Keratinocyte (primary cell): ENCODE measurements at regions not wholly inside any gene's neighbourhood (a gene's known extent, or its start where the extent isn't known, plus 50 kb on each side); places are given as distances from the start of the nearest gene placed in this dataset.
A peak's percentile ranks its signal among the peaks of the same experiment; 100 is the strongest.
"Not testable (repeated sequence)": the region's sequence is repeated elsewhere in the genome, so short reads cannot be mapped to it uniquely, and the experiment has no call there.

Experiments
- DNase-seq: peaks from one replicate; pipeline ENCODE4 v3.0.0-alpha.2; 2011; ENCODE audit warnings: low read depth, missing footprints, low spot score
- FAIRE-seq: peaks from 2 replicates; lab custom pipeline; 2011; peaks lifted over from hg19 to GRCh38; lab: Jason Lieb, UNC
- H2AFZ ChIP-seq: 2 replicates; pipeline ENCODE4 v1.6.0; 2012; ENCODE audit warnings: low read length, control low read depth, inconsistent platforms; ENCODE audit not compliant: control insufficient read depth
- H3K27ac ChIP-seq: 2 replicates; pipeline ENCODE4 v1.5.1; 2011; ENCODE audit warnings: low read length; ENCODE audit not compliant: control insufficient read depth, insufficient read depth
- H3K27me3 ChIP-seq: 3 replicates; pipeline ENCODE4 v1.6.0; 2011; ENCODE audit warnings: low read length; ENCODE audit not compliant: control insufficient read depth, insufficient read depth; ENCODE audit errors: extremely low read depth
- H3K36me3 ChIP-seq, 2 experiments: 2 replicates in 1 of 2; 3 replicates in 1 of 2; pipeline ENCODE4 v1.5.1; 2011; ENCODE audit warnings: low read length in 2 of 2, mild to moderate bottlenecking in 1 of 2; ENCODE audit not compliant: control insufficient read depth in 2 of 2, insufficient read depth in 2 of 2; ENCODE audit errors: extremely low read depth in 1 of 2
- H3K4me1 ChIP-seq: 3 replicates; pipeline ENCODE4 v1.5.1; 2011; ENCODE audit warnings: low read length; ENCODE audit not compliant: control insufficient read depth, insufficient read depth; ENCODE audit errors: extremely low read depth
- H3K4me2 ChIP-seq: 3 replicates; pipeline ENCODE4 v1.6.0; 2011; ENCODE audit warnings: low read depth, low read length; ENCODE audit not compliant: control insufficient read depth, insufficient read depth; ENCODE audit errors: extremely low read depth
- H3K4me3 ChIP-seq, 3 experiments: fragments of 200-600 bp in 1 of 3; sonication (generic) in 1 of 3; 2 replicates in 2 of 3; 3 replicates in 1 of 3; pipeline ENCODE4 v1.5.1; 2011 to 2016; ENCODE audit warnings: low read length in 3 of 3, mild to moderate bottlenecking in 3 of 3, control low read depth in 2 of 3, inconsistent platforms in 1 of 3, low read depth in 1 of 3, mixed read lengths in 1 of 3, mixed run types in 1 of 3, moderate library complexity in 1 of 3; ENCODE audit not compliant: control insufficient read depth in 2 of 3, insufficient read depth in 2 of 3; ENCODE audit errors: extremely low read depth in 1 of 3
- H3K79me2 ChIP-seq: 2 replicates; pipeline ENCODE4 v1.6.0; 2012; ENCODE audit warnings: low read length; ENCODE audit not compliant: control insufficient read depth, insufficient read depth
- H3K9ac ChIP-seq: 3 replicates; pipeline ENCODE4 v1.6.0; 2011; ENCODE audit warnings: low read length; ENCODE audit not compliant: control insufficient read depth, insufficient read depth; ENCODE audit errors: extremely low read depth
- H3K9me1 ChIP-seq: 3 replicates; pipeline ENCODE4 v1.6.0; 2011; ENCODE audit warnings: low read length; ENCODE audit not compliant: control insufficient read depth, insufficient read depth; ENCODE audit errors: extremely low read depth
- H3K9me3 ChIP-seq: 2 replicates; pipeline ENCODE4 v1.5.1; 2012; ENCODE audit warnings: low read depth, low read length; ENCODE audit not compliant: control insufficient read depth
- H4K20me1 ChIP-seq: 3 replicates; pipeline ENCODE4 v1.6.0; 2011; ENCODE audit warnings: low read length; ENCODE audit not compliant: control insufficient read depth, insufficient read depth; ENCODE audit errors: extremely low read depth
- dilution Hi-C: fragments of 300-500 bp; cut with MboI; formaldehyde crosslinking; loops from one replicate; pipeline ENCODE4 v1.7.0; 2020; ENCODE audit warnings: low sequenced_read_pairs; ENCODE audit not compliant: extremely low pct_ligation_motif_present

- DNase-seq, result not testable (repeated sequence)
Measured at GRCh38 chr11:67830152-67830551, 155.7 kb upstream of the ALDH3B2 start.

GRCh38 chr11:67826951-67827296 lies 152.5 kb upstream of the ALDH3B2 start:
- H4K20me1 ChIP-seq, H3K9ac ChIP-seq, DNase-seq, H3K4me2 ChIP-seq, H3K9me1 ChIP-seq, H2AFZ ChIP-seq, H3K9me3 ChIP-seq, H3K27me3 ChIP-seq, FAIRE-seq, dilution Hi-C loops, H3K4me1 ChIP-seq, H3K4me3 ChIP-seq, H3K79me2 ChIP-seq, H3K27ac ChIP-seq, H3K36me3 ChIP-seq: not testable (repeated sequence)

More at GRCh38 chr11:67830152-67830551, 155.7 kb upstream of the ALDH3B2 start:
- H3K4me1 ChIP-seq, H3K9me1 ChIP-seq, H2AFZ ChIP-seq, dilution Hi-C loops, FAIRE-seq, H3K4me2 ChIP-seq, H3K9ac ChIP-seq, H3K79me2 ChIP-seq, H3K27ac ChIP-seq, H4K20me1 ChIP-seq, H3K27me3 ChIP-seq, H3K36me3 ChIP-seq, H3K9me3 ChIP-seq, H3K4me3 ChIP-seq: not testable (repeated sequence)

GRCh38 chr11:67826028-67826950 lies 151.9 kb upstream of the ALDH3B2 start:
- H3K4me2 ChIP-seq, result peak overlapping the region; percentile 37
- not testable (repeated sequence) for FAIRE-seq

GRCh38 chr11:67824861-67825260 lies 150.4 kb upstream of the ALDH3B2 start:
- H3K9me3 ChIP-seq, H3K36me3 ChIP-seq, FAIRE-seq, H4K20me1 ChIP-seq, H3K4me1 ChIP-seq, H3K27ac ChIP-seq, H3K9me1 ChIP-seq, H3K4me3 ChIP-seq, H2AFZ ChIP-seq, H3K27me3 ChIP-seq, DNase-seq, dilution Hi-C loops, H3K79me2 ChIP-seq, H3K4me2 ChIP-seq, H3K9ac ChIP-seq: not testable (repeated sequence)

More at GRCh38 chr11:67826028-67826950, 151.9 kb upstream of the ALDH3B2 start:
- H3K27ac ChIP-seq, H2AFZ ChIP-seq, H3K9me3 ChIP-seq, H3K4me1 ChIP-seq, H3K27me3 ChIP-seq, DNase-seq, H3K79me2 ChIP-seq, H3K9ac ChIP-seq, H3K4me3 ChIP-seq, H3K9me1 ChIP-seq, H3K36me3 ChIP-seq, H4K20me1 ChIP-seq, dilution Hi-C loops: not testable (repeated sequence)
